ENCODE measurements at regions not wholly inside any gene's neighbourhood (a gene's known extent, or its start where the extent isn't known, plus 50 kb on each side); places are given as distances from the start of the nearest gene placed in this dataset.

DNA sequence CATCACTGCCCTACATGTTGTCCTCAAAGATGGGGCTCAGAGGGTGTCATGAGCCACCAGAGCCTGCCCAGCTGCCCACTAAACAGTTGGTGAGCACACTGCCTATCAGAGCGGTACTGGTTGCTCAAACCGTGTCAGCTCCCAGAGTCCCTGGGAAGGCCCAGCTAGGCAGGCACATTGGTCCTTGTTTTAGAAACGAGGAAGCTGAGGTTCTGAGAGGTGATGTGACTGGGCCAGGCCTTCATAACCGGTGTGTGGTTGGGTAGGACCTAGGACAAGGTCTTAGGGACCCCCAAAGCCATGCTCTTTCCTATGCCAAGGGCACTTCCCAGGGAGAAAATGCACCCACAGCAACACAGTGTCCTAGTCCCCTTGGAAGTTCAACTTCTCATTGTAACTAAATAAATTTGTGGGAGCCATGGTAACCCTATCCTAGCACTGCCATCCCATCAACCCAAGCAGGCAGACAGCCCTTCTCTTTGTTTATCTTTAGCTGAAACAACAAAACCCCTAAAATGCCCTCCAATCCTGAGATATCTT is 174.7 kb upstream of the PDE1C start:
- TF ChIP-seq, protein P1, sequence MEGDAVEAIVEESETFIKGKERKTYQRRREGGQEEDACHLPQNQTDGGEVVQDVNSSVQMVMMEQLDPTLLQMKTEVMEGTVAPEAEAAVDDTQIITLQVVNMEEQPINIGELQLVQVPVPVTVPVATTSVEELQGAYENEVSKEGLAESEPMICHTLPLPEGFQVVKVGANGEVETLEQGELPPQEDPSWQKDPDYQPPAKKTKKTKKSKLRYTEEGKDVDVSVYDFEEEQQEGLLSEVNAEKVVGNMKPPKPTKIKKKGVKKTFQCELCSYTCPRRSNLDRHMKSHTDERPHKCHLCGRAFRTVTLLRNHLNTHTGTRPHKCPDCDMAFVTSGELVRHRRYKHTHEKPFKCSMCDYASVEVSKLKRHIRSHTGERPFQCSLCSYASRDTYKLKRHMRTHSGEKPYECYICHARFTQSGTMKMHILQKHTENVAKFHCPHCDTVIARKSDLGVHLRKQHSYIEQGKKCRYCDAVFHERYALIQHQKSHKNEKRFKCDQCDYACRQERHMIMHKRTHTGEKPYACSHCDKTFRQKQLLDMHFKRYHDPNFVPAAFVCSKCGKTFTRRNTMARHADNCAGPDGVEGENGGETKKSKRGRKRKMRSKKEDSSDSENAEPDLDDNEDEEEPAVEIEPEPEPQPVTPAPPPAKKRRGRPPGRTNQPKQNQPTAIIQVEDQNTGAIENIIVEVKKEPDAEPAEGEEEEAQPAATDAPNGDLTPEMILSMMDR (IDR thresholded peaks at IDR 0.05; ENCODE audit: low read depth, low read length, poor library complexity, severe bottlenecking), result no peak
- no peak for TF ChIP-seq EZH2phosphoT487 (IDR thresholded peaks at IDR 0.05; ENCODE audit: borderline replicate concordance, low read length)

GRCh38 chr7:32243687-32244290 is 173.6 kb upstream of the PDE1C start:
- no peaks in the 10 kb centered on the region for H3K36me3 ChIP-seq (ENCODE audit: control insufficient read depth, low read length)
- no peak overlapping the region for H3K4me3 ChIP-seq (ENCODE audit: low read length)
- no peak overlapping the region for H3K27ac ChIP-seq (ENCODE audit: low read depth, low read length)
- H3K79me2 ChIP-seq (ENCODE audit: control insufficient read depth, low read length), result no peaks in the 10 kb centered on the region
- no peaks in the 10 kb centered on the region for H3K4me1 ChIP-seq (ENCODE audit: control insufficient read depth, low read length)
- H3K27me3 ChIP-seq (ENCODE audit: control insufficient read depth, low read length), result no peaks in the 10 kb centered on the region
- no peak overlapping the region for H3K4me2 ChIP-seq (ENCODE audit: low read length)
- no peaks in the 10 kb centered on the region for H4K20me1 ChIP-seq (ENCODE audit: control insufficient read depth, insufficient read depth, low read depth, low read length)
- TF ChIP-seq, protein P1 (IDR thresholded peaks at IDR 0.05; ENCODE audit: low read depth, low read length, poor library complexity, severe bottlenecking), result no peak
- no peak for TF ChIP-seq EZH2phosphoT487 (IDR thresholded peaks at IDR 0.05; ENCODE audit: borderline replicate concordance, low read length)
- no peaks in the 10 kb centered on the region for H3F3A ChIP-seq (ENCODE audit: control insufficient read depth, insufficient read depth)
- H3K9me2 ChIP-seq (replicated peaks; ENCODE audit: control insufficient read depth, low read length), result no peaks in the 10 kb centered on the region
- H3K9me3 ChIP-seq (ENCODE audit: control insufficient read depth, insufficient read depth, low read length), result no peaks in the 10 kb centered on the region

More for the DNA sequence above, 174.7 kb upstream of the PDE1C start:
- H3K9me2 ChIP-seq (replicated peaks; ENCODE audit: control insufficient read depth, low read length), result no peaks in the 10 kb centered on the region
- no peak overlapping the region for H3K4me2 ChIP-seq (ENCODE audit: low read length)
- H3K79me2 ChIP-seq (ENCODE audit: control insufficient read depth, low read length), result no peaks in the 10 kb centered on the region
- no peaks in the 10 kb centered on the region for H3K9me3 ChIP-seq (ENCODE audit: control insufficient read depth, insufficient read depth, low read length)
- no peaks in the 10 kb centered on the region for H3F3A ChIP-seq (ENCODE audit: control insufficient read depth, insufficient read depth)
- no peaks in the 10 kb centered on the region for H3K4me1 ChIP-seq (ENCODE audit: control insufficient read depth, low read length)
- no peak overlapping the region for H3K27ac ChIP-seq (ENCODE audit: low read depth, low read length)
- no peaks in the 10 kb centered on the region for H3K36me3 ChIP-seq (ENCODE audit: control insufficient read depth, low read length)
- H3K4me3 ChIP-seq (ENCODE audit: low read length), result no peak overlapping the region
- H3K27me3 ChIP-seq (ENCODE audit: control insufficient read depth, low read length), result no peaks in the 10 kb centered on the region
- no peaks in the 10 kb centered on the region for H4K20me1 ChIP-seq (ENCODE audit: control insufficient read depth, insufficient read depth, low read depth, low read length)

- TF ChIP-seq EZH2phosphoT487 (IDR thresholded peaks at IDR 0.05; ENCODE audit: borderline replicate concordance, low read length), result no peak
- TF ChIP-seq, protein P1 (IDR thresholded peaks at IDR 0.05; ENCODE audit: low read depth, low read length, poor library complexity, severe bottlenecking), result no peak
- no peaks in the 10 kb centered on the region for H3K79me2 ChIP-seq (ENCODE audit: control insufficient read depth, low read length)
Measured at GRCh38 chr7:32242436-32242835, 172.2 kb upstream of the PDE1C start.

More at GRCh38 chr7:32242436-32242835, 172.2 kb upstream of the PDE1C start:
- Histone ChIP-seq H3K27me3 (ENCODE audit: control insufficient read depth, low read length) (no peaks in the 10 kb centered on the region), H4K20me1 (ENCODE audit: control insufficient read depth, insufficient read depth, low read depth, low read length) (no peaks in the 10 kb centered on the region), H3F3A (ENCODE audit: control insufficient read depth, insufficient read depth) (no peaks in the 10 kb centered on the region), H3K4me3 (ENCODE audit: low read length) (no peak overlapping the region), H3K9me2 (replicated peaks; ENCODE audit: control insufficient read depth, low read length) (no peaks in the 10 kb centered on the region), H3K9me3 (ENCODE audit: control insufficient read depth, insufficient read depth, low read length) (no peaks in the 10 kb centered on the region), H3K4me1 (ENCODE audit: control insufficient read depth, low read length) (no peaks in the 10 kb centered on the region), H3K4me2 (ENCODE audit: low read length) (no peak overlapping the region), H3K36me3 (ENCODE audit: control insufficient read depth, low read length) (no peaks in the 10 kb centered on the region), H3K27ac (ENCODE audit: low read depth, low read length) (no peak overlapping the region)

Data from DOHH2 (cell line).